ENCODE measurements at regions not wholly inside any gene's neighbourhood (a gene's known extent, or its start where the extent isn't known, plus 50 kb on each side); places are given as distances from the start of the nearest gene placed in this dataset.

GRCh38 chrX:16278927-16279326 lies 111.6 kb downstream of the MAGEB17 start:
- no peak for DNase-seq (ENCODE audit: extremely low spot score)
- Histone ChIP-seq H3K36me3 (no peaks in the 10 kb centered on the region), H3K27me3 (no peaks in the 10 kb centered on the region), H3K4me3 (no peak overlapping the region), H3K27ac (replicated peaks in 1 of 4) (no peak overlapping the region), H3K9me3 (no peaks in the 10 kb centered on the region), H3K4me1 (no peaks in the 10 kb centered on the region)
- WGBS, result 61% methylated on average over 3 of the region's 3 CpGs
- TF ChIP-seq POLR2AphosphoS5 (IDR thresholded peaks at IDR 0.05) (no peak), CTCF (IDR thresholded peaks at IDR 0.05) (no peak), POLR2A (IDR thresholded peaks at IDR 0.05; ENCODE audit: low read depth) (no peak), EP300 (IDR thresholded peaks at IDR 0.05) (no peak)
- intact Hi-C loops (cut with DNase I), result no loop called here

GRCh38 chrX:16282209-16282608 lies 114.9 kb downstream of the MAGEB17 start:
- no peak for DNase-seq (ENCODE audit: extremely low spot score)
- Histone ChIP-seq H3K9me3 (no peaks in the 10 kb centered on the region), H3K36me3 (no peaks in the 10 kb centered on the region), H3K4me3 (no peak overlapping the region), H3K4me1 (no peaks in the 10 kb centered on the region), H3K27me3 (no peaks in the 10 kb centered on the region), H3K27ac (replicated peaks in 1 of 4) (no peak overlapping the region)
- intact Hi-C loops (cut with DNase I), result no loop called here
- TF ChIP-seq POLR2AphosphoS5 (IDR thresholded peaks at IDR 0.05), result no peak
- TF ChIP-seq CTCF (IDR thresholded peaks at IDR 0.05), result no peak
- TF ChIP-seq EP300 (IDR thresholded peaks at IDR 0.05), result no peak
- no peak for TF ChIP-seq POLR2A (IDR thresholded peaks at IDR 0.05; ENCODE audit: low read depth)
- 88% methylated on average over 2 of the region's 2 CpGs for whole genome bisulfite sequencing

- TF ChIP-seq POLR2A (IDR thresholded peaks at IDR 0.05; ENCODE audit: low read depth) (no peak), CTCF (IDR thresholded peaks at IDR 0.05) (no peak), POLR2AphosphoS5 (IDR thresholded peaks at IDR 0.05) (no peak), EP300 (IDR thresholded peaks at IDR 0.05) (no peak)
- H3K4me3 ChIP-seq, result no peak overlapping the region
- no peak overlapping the region for H3K27ac ChIP-seq (replicated peaks in 1 of 4)
- intact Hi-C loops (cut with DNase I), result no loop called here
- no peaks in the 10 kb centered on the region for H3K4me1 ChIP-seq
- no peaks in the 10 kb centered on the region for H3K9me3 ChIP-seq
- no peaks in the 10 kb centered on the region for H3K27me3 ChIP-seq
- no peaks in the 10 kb centered on the region for H3K36me3 ChIP-seq
- DNase-seq (ENCODE audit: extremely low spot score), result no peak
These were observed 117.6 kb downstream of the MAGEB17 start for GRCh38 chrX:16284842-16285241.

- Histone ChIP-seq H3K4me3 (no peak overlapping the region), H3K9me3 (no peaks in the 10 kb centered on the region), H3K27ac (replicated peaks in 1 of 4) (no peak overlapping the region), H3K27me3 (no peaks in the 10 kb centered on the region), H3K36me3 (no peaks in the 10 kb centered on the region), H3K4me1 (no peaks in the 10 kb centered on the region)
- 88% methylated on average over 1 of the region's 1 CpG for WGBS
- TF ChIP-seq POLR2AphosphoS5 (IDR thresholded peaks at IDR 0.05), result no peak
- no peak for TF ChIP-seq CTCF (IDR thresholded peaks at IDR 0.05)
- TF ChIP-seq EP300 (IDR thresholded peaks at IDR 0.05), result no peak
- TF ChIP-seq POLR2A (IDR thresholded peaks at IDR 0.05; ENCODE audit: low read depth), result no peak
- intact Hi-C loops (cut with DNase I), result no loop called here
- DNase-seq (ENCODE audit: extremely low spot score), result no peak
These were observed 123.7 kb downstream of the MAGEB17 start for GRCh38 chrX:16290997-16291396.

GRCh38 chrX:16300831-16301230 lies 133.6 kb downstream of the MAGEB17 start:
- DNase-seq (ENCODE audit: extremely low spot score), result no peak
- Histone ChIP-seq H3K27ac (replicated peaks in 1 of 4) (no peak overlapping the region), H3K36me3 (no peaks in the 10 kb centered on the region), H3K4me3 (no peak overlapping the region), H3K9me3 (no peaks in the 10 kb centered on the region), H3K4me1 (no peaks in the 10 kb centered on the region), H3K27me3 (peaks cover 0 to 5% (median 0%) of the 10 kb centered on the region in 4 donors)
- TF ChIP-seq EP300 (IDR thresholded peaks at IDR 0.05), result no peak
- TF ChIP-seq CTCF (IDR thresholded peaks at IDR 0.05), result no peak
- TF ChIP-seq POLR2AphosphoS5 (IDR thresholded peaks at IDR 0.05), result no peak
- no peak for TF ChIP-seq POLR2A (IDR thresholded peaks at IDR 0.05; ENCODE audit: low read depth)
- 89% methylated on average over 2 of the region's 2 CpGs for WGBS
- intact Hi-C loops (cut with DNase I), result no loop called here
